ENCODE measurements at regions not wholly inside any gene's neighbourhood (a gene's known extent, or its start where the extent isn't known, plus 50 kb on each side); places are given as distances from the start of the nearest gene placed in this dataset.

- TF ChIP-seq CTCF (IDR thresholded peaks at IDR 0.05) (no peak), POLR2A (IDR thresholded peaks at IDR 0.05) (no peak)
Observed at GRCh38 chr7:51481421-51481820, 164.8 kb upstream of the COBL start.

Measured in thyroid gland (tissue), 4 donors.